ENCODE measurements at regions not wholly inside any gene's neighbourhood (a gene's known extent, or its start where the extent isn't known, plus 50 kb on each side); places are given as distances from the start of the nearest gene placed in this dataset.

DNA sequence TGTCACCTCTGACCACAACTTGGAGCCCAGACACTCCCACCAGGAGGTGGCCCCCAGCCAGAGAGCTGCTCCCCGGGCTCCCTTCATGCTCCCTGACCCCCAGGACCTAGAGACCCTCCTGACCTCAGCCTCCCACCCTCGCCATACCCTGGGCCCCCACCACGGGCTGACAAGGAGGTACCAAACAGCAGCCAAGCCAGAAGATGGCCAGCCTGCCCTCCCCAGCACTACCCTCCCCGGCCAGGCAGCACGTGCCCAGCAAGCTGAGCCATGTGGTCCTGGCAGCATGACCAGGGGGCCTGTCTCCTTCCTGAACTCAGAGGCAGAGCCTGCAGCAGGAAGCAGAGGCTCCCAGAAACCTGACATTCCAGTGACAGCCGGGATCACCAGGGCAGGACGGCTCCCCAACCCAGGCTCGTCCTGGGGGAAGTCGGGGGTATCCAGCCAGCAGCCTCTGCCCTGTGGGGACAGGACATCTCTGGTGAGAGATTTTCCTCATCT lies 69.4 kb upstream of the GPC1 start:
- Histone ChIP-seq H3K79me2 (ENCODE audit: control insufficient read depth, insufficient read depth, low read length) (no peaks in the 10 kb centered on the region), H3K4me3 (replicated peaks in 1 of 4; ENCODE audit: control extremely low read depth in 1 of 4, insufficient read depth in 1 of 4, low read depth in 3 of 4, low read length in 4 of 4) (no peak overlapping the region), H3K27ac (ENCODE audit: insufficient read depth, low read length) (no peak overlapping the region), H3K4me2 (ENCODE audit: extremely low read depth, insufficient read depth, low read length) (no peak overlapping the region), H2AFZ (ENCODE audit: low read length) (no peak overlapping the region), H3K9me3 (ENCODE audit: control insufficient read depth, insufficient read depth, low read depth, low read length) (no peaks in the 10 kb centered on the region), H3K27me3 (ENCODE audit: control insufficient read depth, insufficient read depth, low read length) (no peaks in the 10 kb centered on the region), H3K36me3 (ENCODE audit: control insufficient read depth, insufficient read depth, low read length) (no peaks in the 10 kb centered on the region), H3K4me1 (ENCODE audit: control insufficient read depth, extremely low read depth, insufficient read depth, low read length) (peaks cover 22% of the 10 kb centered on the region), H4K20me1 (ENCODE audit: control insufficient read depth, extremely low read depth, insufficient read depth, low read length) (no peaks in the 10 kb centered on the region), H3K9ac (ENCODE audit: insufficient read depth, low read length) (no peak overlapping the region)
- no peak for DNase-seq (ENCODE audit: low read depth in 2 of 2)
- TF ChIP-seq EZH2 (IDR thresholded peaks at IDR 0.05; ENCODE audit: low read length, missing control alignments): no peak
- TF ChIP-seq, protein P1, sequence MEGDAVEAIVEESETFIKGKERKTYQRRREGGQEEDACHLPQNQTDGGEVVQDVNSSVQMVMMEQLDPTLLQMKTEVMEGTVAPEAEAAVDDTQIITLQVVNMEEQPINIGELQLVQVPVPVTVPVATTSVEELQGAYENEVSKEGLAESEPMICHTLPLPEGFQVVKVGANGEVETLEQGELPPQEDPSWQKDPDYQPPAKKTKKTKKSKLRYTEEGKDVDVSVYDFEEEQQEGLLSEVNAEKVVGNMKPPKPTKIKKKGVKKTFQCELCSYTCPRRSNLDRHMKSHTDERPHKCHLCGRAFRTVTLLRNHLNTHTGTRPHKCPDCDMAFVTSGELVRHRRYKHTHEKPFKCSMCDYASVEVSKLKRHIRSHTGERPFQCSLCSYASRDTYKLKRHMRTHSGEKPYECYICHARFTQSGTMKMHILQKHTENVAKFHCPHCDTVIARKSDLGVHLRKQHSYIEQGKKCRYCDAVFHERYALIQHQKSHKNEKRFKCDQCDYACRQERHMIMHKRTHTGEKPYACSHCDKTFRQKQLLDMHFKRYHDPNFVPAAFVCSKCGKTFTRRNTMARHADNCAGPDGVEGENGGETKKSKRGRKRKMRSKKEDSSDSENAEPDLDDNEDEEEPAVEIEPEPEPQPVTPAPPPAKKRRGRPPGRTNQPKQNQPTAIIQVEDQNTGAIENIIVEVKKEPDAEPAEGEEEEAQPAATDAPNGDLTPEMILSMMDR (conservative IDR thresholded peaks at IDR 0.05 in 1 of 2, IDR thresholded peaks at IDR 0.05 in 1 of 2; ENCODE audit: low read depth in 1 of 2, low read length in 2 of 2): no peak

DNA sequence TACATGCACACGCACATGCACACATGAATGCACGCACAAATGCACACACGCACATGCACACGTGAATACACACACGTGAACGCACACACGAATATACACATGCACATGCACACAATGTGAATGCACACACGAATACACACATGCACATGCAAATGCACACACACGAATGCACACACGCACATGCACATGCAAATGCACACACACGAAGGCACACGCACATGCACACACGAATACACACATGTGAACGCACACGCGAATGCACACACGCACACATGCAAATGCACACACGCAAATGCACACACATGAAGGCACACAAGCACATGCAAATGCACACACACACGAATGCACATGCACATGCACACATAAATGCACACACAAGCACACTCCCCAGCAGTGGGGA lies 68.6 kb upstream of the GPC1 start:
- no peak overlapping the region for H3K27ac ChIP-seq (ENCODE audit: insufficient read depth, low read length)
- DNase-seq (ENCODE audit: low read depth in 2 of 2): no peak

DNA sequence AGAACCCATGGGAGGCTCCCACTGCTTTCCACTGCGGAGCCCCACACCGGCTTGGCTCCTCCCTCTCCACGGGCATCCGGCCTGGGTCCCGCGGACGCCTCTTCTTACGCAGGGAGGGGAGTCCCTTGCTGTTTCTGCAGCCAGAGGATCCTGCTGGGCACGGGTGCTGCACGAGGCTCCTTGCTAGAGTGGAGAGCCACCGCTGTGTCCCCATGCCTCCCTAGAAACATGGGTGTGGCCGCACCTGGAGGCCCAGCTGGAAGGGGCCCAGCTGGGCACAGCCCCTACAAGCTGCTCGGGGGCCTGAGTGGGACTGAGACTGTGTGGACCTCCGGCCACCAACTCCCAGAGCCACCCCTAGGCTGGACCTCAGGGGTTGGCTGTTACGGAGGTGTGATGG lies 67.7 kb upstream of the GPC1 start:
- H3K79me2 ChIP-seq (ENCODE audit: control insufficient read depth, insufficient read depth, low read length): no peaks in the 10 kb centered on the region
- no peaks in the 10 kb centered on the region for H4K20me1 ChIP-seq (ENCODE audit: control insufficient read depth, extremely low read depth, insufficient read depth, low read length)
- H3K9ac ChIP-seq (ENCODE audit: insufficient read depth, low read length): no peak overlapping the region
- no peak for DNase-seq (ENCODE audit: low read depth in 2 of 2)
- TF ChIP-seq EZH2 (IDR thresholded peaks at IDR 0.05; ENCODE audit: low read length, missing control alignments): no peak
- TF ChIP-seq, protein P1 (conservative IDR thresholded peaks at IDR 0.05 in 1 of 2, IDR thresholded peaks at IDR 0.05 in 1 of 2; ENCODE audit: low read depth in 1 of 2, low read length in 2 of 2): no peak
- no peak overlapping the region for H3K4me2 ChIP-seq (ENCODE audit: extremely low read depth, insufficient read depth, low read length)
- no peak overlapping the region for H2AFZ ChIP-seq (ENCODE audit: low read length)
- no peak overlapping the region for H3K27ac ChIP-seq (ENCODE audit: insufficient read depth, low read length)
- no peaks in the 10 kb centered on the region for H3K9me3 ChIP-seq (ENCODE audit: control insufficient read depth, insufficient read depth, low read depth, low read length)
- no peaks in the 10 kb centered on the region for H3K27me3 ChIP-seq (ENCODE audit: control insufficient read depth, insufficient read depth, low read length)
- H3K4me1 ChIP-seq (ENCODE audit: control insufficient read depth, extremely low read depth, insufficient read depth, low read length): peaks cover 24% of the 10 kb centered on the region
- H3K36me3 ChIP-seq (ENCODE audit: control insufficient read depth, insufficient read depth, low read length): no peaks in the 10 kb centered on the region
- H3K4me3 ChIP-seq (replicated peaks in 1 of 4; ENCODE audit: control extremely low read depth in 1 of 4, insufficient read depth in 1 of 4, low read depth in 3 of 4, low read length in 4 of 4): no peak overlapping the region

More for the DNA sequence above, 68.6 kb upstream of the GPC1 start:
- no peaks in the 10 kb centered on the region for H3K36me3 ChIP-seq (ENCODE audit: control insufficient read depth, insufficient read depth, low read length)
- H4K20me1 ChIP-seq (ENCODE audit: control insufficient read depth, extremely low read depth, insufficient read depth, low read length): no peaks in the 10 kb centered on the region
- no peak overlapping the region for H3K4me2 ChIP-seq (ENCODE audit: extremely low read depth, insufficient read depth, low read length)
- no peaks in the 10 kb centered on the region for H3K79me2 ChIP-seq (ENCODE audit: control insufficient read depth, insufficient read depth, low read length)
- no peak for TF ChIP-seq EZH2 (IDR thresholded peaks at IDR 0.05; ENCODE audit: low read length, missing control alignments)
- TF ChIP-seq, protein P1 (conservative IDR thresholded peaks at IDR 0.05 in 1 of 2, IDR thresholded peaks at IDR 0.05 in 1 of 2; ENCODE audit: low read depth in 1 of 2, low read length in 2 of 2): no peak
- no peak overlapping the region for H3K9ac ChIP-seq (ENCODE audit: insufficient read depth, low read length)
- H3K9me3 ChIP-seq (ENCODE audit: control insufficient read depth, insufficient read depth, low read depth, low read length): no peaks in the 10 kb centered on the region
- no peak overlapping the region for H3K4me3 ChIP-seq (replicated peaks in 1 of 4; ENCODE audit: control extremely low read depth in 1 of 4, insufficient read depth in 1 of 4, low read depth in 3 of 4, low read length in 4 of 4)
- H3K27me3 ChIP-seq (ENCODE audit: control insufficient read depth, insufficient read depth, low read length): no peaks in the 10 kb centered on the region
- no peak overlapping the region for H2AFZ ChIP-seq (ENCODE audit: low read length)
- H3K4me1 ChIP-seq (ENCODE audit: control insufficient read depth, extremely low read depth, insufficient read depth, low read length): peaks cover 24% of the 10 kb centered on the region
